ENCODE measurements at regions not wholly inside any gene's neighbourhood (a gene's known extent, or its start where the extent isn't known, plus 50 kb on each side); places are given as distances from the start of the nearest gene placed in this dataset.

DNA sequence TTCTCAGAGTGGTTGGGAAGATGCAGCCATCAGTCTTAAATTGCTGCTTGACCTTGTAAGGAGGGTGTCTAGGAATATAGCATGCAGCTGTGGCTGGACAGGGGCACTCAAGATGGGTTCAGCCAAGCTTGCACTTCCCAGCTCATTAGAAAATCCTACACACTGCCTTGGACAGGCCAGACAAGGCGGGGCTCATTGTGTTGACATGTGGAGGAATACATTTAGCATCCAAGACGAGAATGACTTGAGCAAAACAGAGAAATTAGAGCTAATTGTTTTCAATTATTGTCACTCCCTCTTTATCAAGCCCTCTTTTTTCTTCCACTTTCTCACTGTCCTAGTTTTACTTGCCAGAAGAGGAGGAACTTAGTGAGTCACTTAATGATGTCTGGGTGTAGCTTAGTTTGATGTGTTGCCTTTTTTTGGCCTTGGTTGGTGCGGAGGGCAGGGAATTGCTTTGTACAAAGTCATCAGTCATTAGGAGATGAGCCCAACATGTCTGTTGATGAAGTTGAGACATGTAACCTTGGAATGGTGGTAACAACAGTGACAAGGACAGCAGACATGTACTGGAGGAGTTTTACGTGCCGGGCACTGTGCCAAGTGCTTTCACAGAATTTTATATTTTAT lies 1219.3 kb upstream of the WWC1 start (continued):
- no peak for TF ChIP-seq GABPA (IDR thresholded peaks at IDR 0.05 in 1 of 2, conservative IDR thresholded peaks at IDR 0.05 in 1 of 2)
- no peak for TF ChIP-seq TAF1 (conservative IDR thresholded peaks at IDR 0.05)
- TF ChIP-seq FOXA1 (IDR thresholded peaks at IDR 0.05), result no peak
- TF ChIP-seq, protein P1, sequence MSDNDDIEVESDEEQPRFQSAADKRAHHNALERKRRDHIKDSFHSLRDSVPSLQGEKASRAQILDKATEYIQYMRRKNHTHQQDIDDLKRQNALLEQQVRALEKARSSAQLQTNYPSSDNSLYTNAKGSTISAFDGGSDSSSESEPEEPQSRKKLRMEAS (IDR thresholded peaks at IDR 0.05), result no peak

DNA sequence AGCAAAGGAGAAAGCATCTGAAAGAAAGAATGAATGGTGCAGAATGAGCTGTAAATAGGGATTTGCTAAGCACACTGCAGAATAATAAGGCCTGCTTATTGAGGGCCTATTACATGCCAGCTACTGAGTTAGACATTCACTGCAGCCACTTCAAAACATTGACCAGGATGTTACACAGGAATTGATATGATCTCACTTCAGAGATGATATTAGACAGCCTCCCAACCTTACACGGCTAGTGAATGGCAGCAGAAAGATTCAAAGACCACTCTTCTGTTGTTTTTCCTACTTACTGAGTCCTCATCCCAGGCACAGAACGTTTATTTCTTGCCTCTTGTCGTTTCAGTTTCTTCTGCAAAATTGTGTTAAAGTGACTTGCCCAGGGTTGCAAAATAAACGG lies 1209.9 kb upstream of the WWC1 start:
- Histone ChIP-seq H3K36me3 (ENCODE audit: control insufficient read depth in 4 of 4, insufficient read depth in 3 of 4, low read depth in 1 of 4, low read length in 3 of 4) (no peaks in the 10 kb centered on the region), H3K9ac (ENCODE audit: low read depth in 1 of 2, low read length in 2 of 2) (no peak overlapping the region), H3K9me3 (ENCODE audit: control insufficient read depth in 4 of 4, low read length in 3 of 4) (no peaks in the 10 kb centered on the region), H3K4me3 (ENCODE audit: low read depth in 1 of 3, low read length in 3 of 3) (no peak overlapping the region), H3K27ac (ENCODE audit: low read depth in 1 of 2, low read length in 2 of 2) (no peak overlapping the region), H3K4me1 (ENCODE audit: control insufficient read depth in 4 of 4, insufficient read depth in 4 of 4, low read length in 3 of 4) (no peaks in the 10 kb centered on the region), H3K27me3 (ENCODE audit: control insufficient read depth in 4 of 4, insufficient read depth in 4 of 4, low read length in 3 of 4) (no peaks in the 10 kb centered on the region)
- WGBS, result 20% methylated on average over 4 of the region's 4 CpGs
- TF ChIP-seq, protein P2, sequence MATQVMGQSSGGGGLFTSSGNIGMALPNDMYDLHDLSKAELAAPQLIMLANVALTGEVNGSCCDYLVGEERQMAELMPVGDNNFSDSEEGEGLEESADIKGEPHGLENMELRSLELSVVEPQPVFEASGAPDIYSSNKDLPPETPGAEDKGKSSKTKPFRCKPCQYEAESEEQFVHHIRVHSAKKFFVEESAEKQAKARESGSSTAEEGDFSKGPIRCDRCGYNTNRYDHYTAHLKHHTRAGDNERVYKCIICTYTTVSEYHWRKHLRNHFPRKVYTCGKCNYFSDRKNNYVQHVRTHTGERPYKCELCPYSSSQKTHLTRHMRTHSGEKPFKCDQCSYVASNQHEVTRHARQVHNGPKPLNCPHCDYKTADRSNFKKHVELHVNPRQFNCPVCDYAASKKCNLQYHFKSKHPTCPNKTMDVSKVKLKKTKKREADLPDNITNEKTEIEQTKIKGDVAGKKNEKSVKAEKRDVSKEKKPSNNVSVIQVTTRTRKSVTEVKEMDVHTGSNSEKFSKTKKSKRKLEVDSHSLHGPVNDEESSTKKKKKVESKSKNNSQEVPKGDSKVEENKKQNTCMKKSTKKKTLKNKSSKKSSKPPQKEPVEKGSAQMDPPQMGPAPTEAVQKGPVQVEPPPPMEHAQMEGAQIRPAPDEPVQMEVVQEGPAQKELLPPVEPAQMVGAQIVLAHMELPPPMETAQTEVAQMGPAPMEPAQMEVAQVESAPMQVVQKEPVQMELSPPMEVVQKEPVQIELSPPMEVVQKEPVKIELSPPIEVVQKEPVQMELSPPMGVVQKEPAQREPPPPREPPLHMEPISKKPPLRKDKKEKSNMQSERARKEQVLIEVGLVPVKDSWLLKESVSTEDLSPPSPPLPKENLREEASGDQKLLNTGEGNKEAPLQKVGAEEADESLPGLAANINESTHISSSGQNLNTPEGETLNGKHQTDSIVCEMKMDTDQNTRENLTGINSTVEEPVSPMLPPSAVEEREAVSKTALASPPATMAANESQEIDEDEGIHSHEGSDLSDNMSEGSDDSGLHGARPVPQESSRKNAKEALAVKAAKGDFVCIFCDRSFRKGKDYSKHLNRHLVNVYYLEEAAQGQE (IDR thresholded peaks at IDR 0.05), result no peak
- no peak for TF ChIP-seq RXRA (IDR thresholded peaks at IDR 0.05)
- TF ChIP-seq, protein P3, sequence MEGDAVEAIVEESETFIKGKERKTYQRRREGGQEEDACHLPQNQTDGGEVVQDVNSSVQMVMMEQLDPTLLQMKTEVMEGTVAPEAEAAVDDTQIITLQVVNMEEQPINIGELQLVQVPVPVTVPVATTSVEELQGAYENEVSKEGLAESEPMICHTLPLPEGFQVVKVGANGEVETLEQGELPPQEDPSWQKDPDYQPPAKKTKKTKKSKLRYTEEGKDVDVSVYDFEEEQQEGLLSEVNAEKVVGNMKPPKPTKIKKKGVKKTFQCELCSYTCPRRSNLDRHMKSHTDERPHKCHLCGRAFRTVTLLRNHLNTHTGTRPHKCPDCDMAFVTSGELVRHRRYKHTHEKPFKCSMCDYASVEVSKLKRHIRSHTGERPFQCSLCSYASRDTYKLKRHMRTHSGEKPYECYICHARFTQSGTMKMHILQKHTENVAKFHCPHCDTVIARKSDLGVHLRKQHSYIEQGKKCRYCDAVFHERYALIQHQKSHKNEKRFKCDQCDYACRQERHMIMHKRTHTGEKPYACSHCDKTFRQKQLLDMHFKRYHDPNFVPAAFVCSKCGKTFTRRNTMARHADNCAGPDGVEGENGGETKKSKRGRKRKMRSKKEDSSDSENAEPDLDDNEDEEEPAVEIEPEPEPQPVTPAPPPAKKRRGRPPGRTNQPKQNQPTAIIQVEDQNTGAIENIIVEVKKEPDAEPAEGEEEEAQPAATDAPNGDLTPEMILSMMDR (IDR thresholded peaks at IDR 0.05; ENCODE audit: low read depth, low read length, missing input control), result no peak
- TF ChIP-seq FOXA1 (IDR thresholded peaks at IDR 0.05), result no peak
- TF ChIP-seq, protein P4, sequence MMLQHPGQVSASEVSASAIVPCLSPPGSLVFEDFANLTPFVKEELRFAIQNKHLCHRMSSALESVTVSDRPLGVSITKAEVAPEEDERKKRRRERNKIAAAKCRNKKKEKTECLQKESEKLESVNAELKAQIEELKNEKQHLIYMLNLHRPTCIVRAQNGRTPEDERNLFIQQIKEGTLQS (IDR thresholded peaks at IDR 0.05), result no peak
- TF ChIP-seq JUND (IDR thresholded peaks at IDR 0.05), result no peak
- no peak for DNase-seq (ENCODE audit: low spot score)

DNA sequence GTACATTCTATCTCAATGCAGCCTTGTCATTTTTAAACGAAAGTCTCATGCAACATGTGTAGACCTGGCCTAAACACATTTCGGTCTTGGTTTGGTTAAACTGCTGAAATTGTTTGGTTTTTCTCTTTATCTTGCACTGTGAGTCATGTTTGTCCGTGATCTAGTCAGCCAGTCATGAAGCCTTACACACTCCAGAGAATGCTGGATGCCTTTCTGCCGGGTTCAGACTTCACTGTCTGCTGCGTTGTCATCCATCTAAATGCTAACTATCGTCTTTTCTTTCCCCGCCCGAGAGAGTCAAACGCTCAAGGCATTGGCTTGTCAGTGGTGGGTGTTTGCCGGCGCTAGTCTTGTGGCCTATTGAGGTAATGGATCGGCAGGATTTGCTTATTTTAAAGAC lies 1194.6 kb upstream of the WWC1 start:
- no peak overlapping the region for H3K27ac ChIP-seq (ENCODE audit: low read depth in 1 of 2, low read length in 2 of 2)
- TF ChIP-seq, protein P2 (IDR thresholded peaks at IDR 0.05), result no peak
- TF ChIP-seq FOXA1 (IDR thresholded peaks at IDR 0.05) (no peak), TAF1 (conservative IDR thresholded peaks at IDR 0.05) (no peak), JUND (IDR thresholded peaks at IDR 0.05) (no peak), HNF4G (IDR thresholded peaks at IDR 0.05) (no peak)
- TF ChIP-seq, protein P1 (IDR thresholded peaks at IDR 0.05), result no peak
- no peak overlapping the region for H3K4me3 ChIP-seq (ENCODE audit: low read depth in 1 of 3, low read length in 3 of 3)
- no peaks in the 10 kb centered on the region for H3K27me3 ChIP-seq (ENCODE audit: control insufficient read depth in 4 of 4, insufficient read depth in 4 of 4, low read length in 3 of 4)
- no peak for DNase-seq (ENCODE audit: low spot score)
- H3K4me1 ChIP-seq (ENCODE audit: control insufficient read depth in 4 of 4, insufficient read depth in 4 of 4, low read length in 3 of 4), result no peaks in the 10 kb centered on the region
- no peak overlapping the region for H3K9ac ChIP-seq (ENCODE audit: low read depth in 1 of 2, low read length in 2 of 2)
- H3K36me3 ChIP-seq (ENCODE audit: control insufficient read depth in 4 of 4, insufficient read depth in 3 of 4, low read depth in 1 of 4, low read length in 3 of 4), result no peaks in the 10 kb centered on the region
- WGBS, result 71% methylated on average over 12 of the region's 12 CpGs
- H3K9me3 ChIP-seq (ENCODE audit: control insufficient read depth in 4 of 4, low read length in 3 of 4), result no peaks in the 10 kb centered on the region

All from liver (tissue), 8 donors.